Stimulated activated naive CD8-positive, alpha-beta T cell treated with anti-CD3 and anti-CD28 coated beads, Interleukin-15, Interleukin-2, amounts not matched to agents 100 U/mL and 50 U/mL, for 24 hours (primary cell): ENCODE measurements at regions not wholly inside any gene's neighbourhood (a gene's known extent, or its start where the extent isn't known, plus 50 kb on each side); places are given as distances from the start of the nearest gene placed in this dataset.
"Not testable (repeated sequence)": the region's sequence is repeated elsewhere in the genome, so short reads cannot be mapped to it uniquely, and the experiment has no call there.

Experiments
- ATAC-seq: fragments of 150-1000 bp; cut with Tn5 transposase; one replicate; pipeline ENCODE4 v1.10.0; 2021
- DNase-seq: peaks from one replicate; pipeline ENCODE4 v3.0.0; 2021

GRCh38 chr2:208935531-208935930 is 488.3 kb upstream of the MAP2 start:
- DNase-seq (no peak), ATAC-seq (no peak)

- DNase-seq, result no peak
- ATAC-seq, result no peak
These were observed 486.3 kb upstream of the MAP2 start for GRCh38 chr2:208937521-208937920.

- ATAC-seq (no peak), DNase-seq (no peak)
These were observed 484.0 kb upstream of the MAP2 start for GRCh38 chr2:208939852-208940251.

- no peak for DNase-seq
- no peak for ATAC-seq
These were observed 478.1 kb upstream of the MAP2 start for GRCh38 chr2:208945719-208946256.

GRCh38 chr2:208948073-208948472 is 475.8 kb upstream of the MAP2 start:
- DNase-seq (no peak), ATAC-seq (no peak)

GRCh38 chr2:208970070-208970469 is 453.8 kb upstream of the MAP2 start:
- no peak for ATAC-seq

GRCh38 chr2:208977582-208977981 is 446.3 kb upstream of the MAP2 start:
- DNase-seq, result no peak
- ATAC-seq, result no peak

More at GRCh38 chr2:208970070-208970469, 453.8 kb upstream of the MAP2 start:
- DNase-seq, result no peak

GRCh38 chr2:208978946-208979345 is 444.9 kb upstream of the MAP2 start:
- no peak for ATAC-seq
- no peak for DNase-seq

- no peak for ATAC-seq
- no peak for DNase-seq
These were observed 443.5 kb upstream of the MAP2 start for GRCh38 chr2:208980321-208980720.

- ATAC-seq (no peak), DNase-seq (no peak)
These were observed 441.0 kb upstream of the MAP2 start for GRCh38 chr2:208982831-208983230.

GRCh38 chr2:208983486-208983885 is 440.4 kb upstream of the MAP2 start:
- no peak for ATAC-seq

GRCh38 chr2:208984376-208985090 is 439.3 kb upstream of the MAP2 start:
- ATAC-seq (no peak), DNase-seq (no peak)

More at GRCh38 chr2:208983486-208983885, 440.4 kb upstream of the MAP2 start:
- DNase-seq, result no peak

- no peak for ATAC-seq
- no peak for DNase-seq
These were observed 438.2 kb upstream of the MAP2 start for GRCh38 chr2:208985644-208986043.

- no peak for ATAC-seq
These were observed 433.1 kb upstream of the MAP2 start for GRCh38 chr2:208990716-208991115.

GRCh38 chr2:208999911-209000310 is 423.9 kb upstream of the MAP2 start:
- ATAC-seq, result no peak
- no peak for DNase-seq

More at GRCh38 chr2:208990716-208991115, 433.1 kb upstream of the MAP2 start:
- DNase-seq, result no peak

GRCh38 chr2:209002054-209002453 is 421.8 kb upstream of the MAP2 start:
- ATAC-seq (no peak), DNase-seq (no peak)

- DNase-seq, result no peak
- no peak for ATAC-seq
These were observed 418.5 kb upstream of the MAP2 start for GRCh38 chr2:209005371-209005770.

- ATAC-seq, result no peak
- no peak for DNase-seq
These were observed 415.1 kb upstream of the MAP2 start for GRCh38 chr2:209008636-209009287.

GRCh38 chr2:209018633-209019032 is 405.2 kb upstream of the MAP2 start:
- not testable (repeated sequence) for ATAC-seq, DNase-seq

GRCh38 chr2:209029249-209029648 is 394.6 kb upstream of the MAP2 start:
- ATAC-seq (no peak), DNase-seq (no peak)

- ATAC-seq (no peak), DNase-seq (no peak)
These were observed 379.5 kb upstream of the MAP2 start for GRCh38 chr2:209044307-209044706.

GRCh38 chr2:209046163-209046562 is 377.7 kb upstream of the MAP2 start:
- ATAC-seq, result no peak
- DNase-seq, result no peak

- ATAC-seq (no peak), DNase-seq (no peak)
These were observed 374.2 kb upstream of the MAP2 start for GRCh38 chr2:209049608-209050007.

- no peak for ATAC-seq
- DNase-seq, result no peak
These were observed 361.6 kb upstream of the MAP2 start for GRCh38 chr2:209062210-209062609.
